ENCODE measurements at regions not wholly inside any gene's neighbourhood (a gene's known extent, or its start where the extent isn't known, plus 50 kb on each side); places are given as distances from the start of the nearest gene placed in this dataset.

DNA sequence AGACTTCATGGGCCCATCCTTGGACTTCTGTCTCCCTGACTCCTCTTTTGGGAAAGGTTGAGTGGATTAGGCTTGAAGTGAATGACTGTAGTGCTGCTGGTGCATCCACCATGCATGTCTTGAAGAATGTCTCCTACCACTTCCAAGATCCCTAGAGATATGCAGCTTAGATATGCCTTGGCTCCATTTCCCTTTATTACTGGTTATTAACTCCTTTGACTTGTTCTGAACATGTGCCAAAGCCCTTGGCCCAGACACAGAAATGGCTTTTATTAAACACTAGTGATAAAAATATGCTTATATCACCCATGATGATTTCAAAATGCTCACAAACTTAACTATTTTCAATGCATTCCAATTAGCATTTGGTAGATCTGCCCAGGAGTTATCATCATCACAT is 90.0 kb upstream of the SLC14A2 start (continued):
- TF ChIP-seq, protein P1, sequence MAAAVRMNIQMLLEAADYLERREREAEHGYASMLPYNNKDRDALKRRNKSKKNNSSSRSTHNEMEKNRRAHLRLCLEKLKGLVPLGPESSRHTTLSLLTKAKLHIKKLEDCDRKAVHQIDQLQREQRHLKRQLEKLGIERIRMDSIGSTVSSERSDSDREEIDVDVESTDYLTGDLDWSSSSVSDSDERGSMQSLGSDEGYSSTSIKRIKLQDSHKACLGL (CRISPR knock-in tag; IDR thresholded peaks at IDR 0.05) = no peak

DNA sequence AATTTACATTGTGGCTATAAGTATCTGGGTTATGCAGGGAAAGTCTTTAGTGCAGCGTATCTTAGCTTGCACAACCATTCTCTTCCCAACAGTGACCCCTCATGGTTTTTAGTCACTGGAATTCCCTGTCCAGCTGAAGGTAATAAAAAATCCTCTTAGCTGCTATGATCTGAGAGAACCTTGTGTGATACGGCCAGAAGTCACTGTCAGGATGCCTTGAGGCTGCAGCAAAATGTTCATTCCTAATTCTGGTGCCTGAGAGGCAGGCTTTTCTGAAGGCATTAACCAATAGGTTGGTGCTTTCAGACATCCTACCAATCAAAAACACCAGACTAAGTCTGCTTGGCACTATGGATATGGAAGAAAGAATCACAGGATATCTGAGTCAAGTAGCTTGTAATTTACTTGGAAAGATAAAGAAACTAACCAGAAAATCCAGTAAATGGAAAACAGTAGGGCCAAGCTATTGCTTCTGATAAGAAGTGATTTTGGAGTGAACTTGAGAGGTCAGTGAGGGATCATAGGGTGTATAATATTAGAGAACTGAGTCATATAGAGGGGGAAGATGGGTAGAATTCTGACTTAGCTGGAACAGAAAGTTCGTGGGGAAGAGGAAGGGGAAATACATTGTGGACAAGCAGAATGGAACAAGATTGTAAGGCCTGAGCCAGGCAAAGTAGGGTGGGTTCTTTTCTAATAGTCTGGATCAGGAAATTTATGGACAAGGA is 89.0 kb upstream of the SLC14A2 start:
- BruUV-seq (replicated peaks) = no TSS peak
- DNase-seq (ENCODE audit: low spot score) (no peak), FAIRE-seq (no peak), ATAC-seq (no peak)
- in situ Hi-C loops (cut with HindIII; ENCODE audit: extremely low pct_ligation_motif_present, low pct_unique_long_range_greater_than_20kb) = no loop called here
- H3K4me3 ChIP-seq (replicated peaks in 1 of 3; ENCODE audit: insufficient read depth in 1 of 3, low read depth in 2 of 3, low read length in 3 of 3) = no peak overlapping the region
- CTCF ChIA-PET (ENCODE audit: low intra/inter-chr PET ratio, low total read pairs) = no interaction called here
- H3K36me3 ChIP-seq (replicated peaks in 1 of 2; ENCODE audit: control insufficient read depth in 1 of 2, insufficient read depth in 2 of 2, low read length in 2 of 2) = no peaks in the 10 kb centered on the region
- H3K79me2 ChIP-seq (ENCODE audit: insufficient read depth, low read length) = no peaks in the 10 kb centered on the region
- H3K27ac ChIP-seq (ENCODE audit: extremely low read length, insufficient read depth, low read length) = no peak overlapping the region
- 11% methylated on average over 3 of the region's 3 CpGs for WGBS (ENCODE audit: low lambda C conversion rate)
- intact Hi-C loops (cut with micrococcal nuclease; ENCODE audit: unreplicated experiment) = no loop called here
- TF ChIP-seq, protein P2, sequence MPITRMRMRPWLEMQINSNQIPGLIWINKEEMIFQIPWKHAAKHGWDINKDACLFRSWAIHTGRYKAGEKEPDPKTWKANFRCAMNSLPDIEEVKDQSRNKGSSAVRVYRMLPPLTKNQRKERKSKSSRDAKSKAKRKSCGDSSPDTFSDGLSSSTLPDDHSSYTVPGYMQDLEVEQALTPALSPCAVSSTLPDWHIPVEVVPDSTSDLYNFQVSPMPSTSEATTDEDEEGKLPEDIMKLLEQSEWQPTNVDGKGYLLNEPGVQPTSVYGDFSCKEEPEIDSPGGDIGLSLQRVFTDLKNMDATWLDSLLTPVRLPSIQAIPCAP (CRISPR knock-in tag; IDR thresholded peaks at IDR 0.05; ENCODE audit: low read depth) = no peak
- TF ChIP-seq ZKSCAN8 (CRISPR knock-in tag; IDR thresholded peaks at IDR 0.05; ENCODE audit: borderline replicate concordance) (no peak), MXI1 (IDR thresholded peaks at IDR 0.05; ENCODE audit: borderline replicate concordance, low read depth, low read length) (no peak), ZNF678 (CRISPR knock-in tag; IDR thresholded peaks at IDR 0.05) (no peak), MYC (CRISPR knock-in tag; IDR thresholded peaks at IDR 0.05; ENCODE audit: borderline replicate concordance) (no peak), ZNF672 (CRISPR knock-in tag; IDR thresholded peaks at IDR 0.05) (no peak), ZNF484 (CRISPR knock-in tag; IDR thresholded peaks at IDR 0.05; ENCODE audit: borderline replicate concordance, low read depth) (no peak)
- TF ChIP-seq, protein P3, sequence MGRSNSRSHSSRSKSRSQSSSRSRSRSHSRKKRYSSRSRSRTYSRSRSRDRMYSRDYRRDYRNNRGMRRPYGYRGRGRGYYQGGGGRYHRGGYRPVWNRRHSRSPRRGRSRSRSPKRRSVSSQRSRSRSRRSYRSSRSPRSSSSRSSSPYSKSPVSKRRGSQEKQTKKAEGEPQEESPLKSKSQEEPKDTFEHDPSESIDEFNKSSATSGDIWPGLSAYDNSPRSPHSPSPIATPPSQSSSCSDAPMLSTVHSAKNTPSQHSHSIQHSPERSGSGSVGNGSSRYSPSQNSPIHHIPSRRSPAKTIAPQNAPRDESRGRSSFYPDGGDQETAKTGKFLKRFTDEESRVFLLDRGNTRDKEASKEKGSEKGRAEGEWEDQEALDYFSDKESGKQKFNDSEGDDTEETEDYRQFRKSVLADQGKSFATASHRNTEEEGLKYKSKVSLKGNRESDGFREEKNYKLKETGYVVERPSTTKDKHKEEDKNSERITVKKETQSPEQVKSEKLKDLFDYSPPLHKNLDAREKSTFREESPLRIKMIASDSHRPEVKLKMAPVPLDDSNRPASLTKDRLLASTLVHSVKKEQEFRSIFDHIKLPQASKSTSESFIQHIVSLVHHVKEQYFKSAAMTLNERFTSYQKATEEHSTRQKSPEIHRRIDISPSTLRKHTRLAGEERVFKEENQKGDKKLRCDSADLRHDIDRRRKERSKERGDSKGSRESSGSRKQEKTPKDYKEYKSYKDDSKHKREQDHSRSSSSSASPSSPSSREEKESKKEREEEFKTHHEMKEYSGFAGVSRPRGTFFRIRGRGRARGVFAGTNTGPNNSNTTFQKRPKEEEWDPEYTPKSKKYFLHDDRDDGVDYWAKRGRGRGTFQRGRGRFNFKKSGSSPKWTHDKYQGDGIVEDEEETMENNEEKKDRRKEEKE (IDR thresholded peaks at IDR 0.05) = no peak
- no peak overlapping the region for H2AFZ ChIP-seq (ENCODE audit: low read length)
- no peak overlapping the region for H3K4me2 ChIP-seq (ENCODE audit: low read depth, low read length)
- H3K27me3 ChIP-seq (ENCODE audit: control insufficient read depth in 1 of 2, insufficient read depth in 2 of 2, low read length in 2 of 2) = no peaks in the 10 kb centered on the region
- no peak overlapping the region for H3K9ac ChIP-seq (ENCODE audit: insufficient read depth, low read depth, low read length)
- no peaks in the 10 kb centered on the region for H3K9me3 ChIP-seq (ENCODE audit: low read length)
- no peaks in the 10 kb centered on the region for H4K20me1 ChIP-seq (ENCODE audit: insufficient read depth, low read length)
- POLR2A ChIA-PET = no interaction called here
- no peaks in the 10 kb centered on the region for H3K4me1 ChIP-seq (ENCODE audit: insufficient read depth, low read length)
